ENCODE measurements at regions not wholly inside any gene's neighbourhood (a gene's known extent, or its start where the extent isn't known, plus 50 kb on each side); places are given as distances from the start of the nearest gene placed in this dataset.

DNA sequence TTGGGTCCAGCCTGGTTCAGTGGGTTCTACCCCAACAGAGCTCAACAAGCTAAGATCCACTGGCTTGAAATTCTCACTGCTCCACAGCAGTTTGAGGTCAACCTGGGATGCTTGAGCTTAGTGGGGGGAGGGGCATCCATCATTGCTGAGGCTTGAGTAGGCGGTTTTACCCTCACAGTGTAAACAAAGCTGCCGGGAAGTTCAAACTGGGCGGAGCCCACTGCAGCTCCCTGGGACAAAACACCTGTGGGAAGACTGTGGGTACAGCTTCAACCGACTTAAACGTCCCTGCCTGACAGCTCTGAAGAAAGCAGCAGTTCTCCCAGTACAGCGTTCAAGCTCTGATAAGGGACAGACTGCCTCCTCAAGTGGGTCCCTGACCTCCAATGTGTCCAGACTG lies 1161.9 kb downstream of the UQCRFS1 start:
- Histone ChIP-seq H3K27ac (ENCODE audit: low read depth, low read length) (no peak overlapping the region), H3K36me3 (ENCODE audit: insufficient read depth, low read length) (no peaks in the 10 kb centered on the region), H3K9me3 (ENCODE audit: control insufficient read depth in 1 of 2, low read length in 2 of 2) (no peaks in the 10 kb centered on the region), H3K27me3 (ENCODE audit: insufficient read depth, low read length) (no peaks in the 10 kb centered on the region), H3K4me3 (ENCODE audit: low read length in 2 of 2) (no peak overlapping the region), H3K4me1 (ENCODE audit: insufficient read depth, low read length) (no peaks in the 10 kb centered on the region)
- DNase-seq: no peak
- H3K27ac Mint-ChIP-seq: no peak overlapping the region
- H3K36me3 Mint-ChIP-seq: no peaks in the 10 kb centered on the region
- peaks cover under 1 to 21% (median 12%) of the 10 kb centered on the region in 8 donors for H3K9me3 Mint-ChIP-seq
- H3K4me1 Mint-ChIP-seq: no peaks in the 10 kb centered on the region
- H3K4me3 Mint-ChIP-seq: no peak overlapping the region
- ChIA-PET CTCF (ENCODE audit: partially characterized antibody) (no interaction called here), POLR2A (ENCODE audit: partially characterized antibody) (no interaction called here)
- H3K27me3 Mint-ChIP-seq: no peaks in the 10 kb centered on the region
- intact Hi-C loops (cut with micrococcal nuclease): no loop called here

DNA sequence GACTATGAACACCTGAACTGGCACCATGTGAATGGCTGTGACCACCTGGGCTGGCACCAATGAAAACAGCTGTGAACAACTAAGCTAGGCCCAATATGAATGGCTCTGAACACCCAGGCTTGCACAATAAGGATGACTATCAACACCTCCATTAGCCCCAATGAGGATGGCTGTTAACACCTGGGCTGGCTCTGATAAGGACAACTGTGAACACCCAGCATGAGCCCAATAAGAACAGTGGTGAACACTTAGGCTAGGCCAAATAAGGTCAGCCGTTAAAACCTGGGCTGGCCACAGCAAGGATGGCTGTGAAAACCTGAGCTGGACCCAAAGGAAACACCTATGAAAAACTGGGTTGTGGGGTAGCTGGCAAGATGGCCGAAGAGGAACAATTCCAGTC lies 1163.1 kb downstream of the UQCRFS1 start:
- Histone ChIP-seq H3K27me3 (ENCODE audit: insufficient read depth, low read length) (no peaks in the 10 kb centered on the region), H3K9me3 (ENCODE audit: control insufficient read depth in 1 of 2, low read length in 2 of 2) (no peaks in the 10 kb centered on the region), H3K4me1 (ENCODE audit: insufficient read depth, low read length) (no peaks in the 10 kb centered on the region), H3K4me3 (ENCODE audit: low read length in 2 of 2) (no peak overlapping the region), H3K36me3 (ENCODE audit: insufficient read depth, low read length) (no peaks in the 10 kb centered on the region), H3K27ac (ENCODE audit: low read depth, low read length) (no peak overlapping the region)
- Mint-ChIP-seq H3K4me3 (no peak overlapping the region), H3K27ac (no peak overlapping the region), H3K9me3 (peaks cover 2 to 20% (median 12%) of the 10 kb centered on the region in 8 donors), H3K27me3 (no peaks in the 10 kb centered on the region), H3K36me3 (no peaks in the 10 kb centered on the region), H3K4me1 (no peaks in the 10 kb centered on the region)
- POLR2A ChIA-PET (ENCODE audit: partially characterized antibody): no interaction called here
- intact Hi-C loops (cut with micrococcal nuclease): no loop called here
- no peak for DNase-seq
- CTCF ChIA-PET (ENCODE audit: partially characterized antibody): no interaction called here

DNA sequence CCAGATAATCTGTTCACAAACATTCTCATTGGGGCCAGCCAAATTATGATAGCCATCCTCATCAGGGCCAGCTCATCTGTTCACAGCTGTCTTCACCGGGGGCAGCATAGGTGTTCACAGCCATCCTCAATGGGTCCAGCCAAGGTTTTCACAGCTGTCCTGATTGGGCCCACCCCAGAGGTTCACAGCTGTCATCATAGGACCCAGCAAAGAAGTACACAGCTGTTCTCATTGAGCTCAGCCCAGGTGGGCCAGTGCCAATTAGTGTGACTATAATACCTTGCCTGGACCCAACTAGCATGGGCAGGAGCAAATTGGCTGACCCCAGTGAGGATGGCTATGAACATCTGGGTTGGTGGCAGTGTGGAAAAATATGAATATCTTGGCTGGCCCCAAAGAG lies 1166.0 kb downstream of the UQCRFS1 start:
- Mint-ChIP-seq H3K9me3 (peaks cover 4 to 16% (median 8%) of the 10 kb centered on the region in 8 donors), H3K4me1 (no peaks in the 10 kb centered on the region), H3K36me3 (no peaks in the 10 kb centered on the region), H3K4me3 (no peak overlapping the region), H3K27me3 (no peaks in the 10 kb centered on the region), H3K27ac (no peak overlapping the region)
- Histone ChIP-seq H3K27me3 (ENCODE audit: insufficient read depth, low read length) (no peaks in the 10 kb centered on the region), H3K27ac (ENCODE audit: low read depth, low read length) (no peak overlapping the region), H3K36me3 (ENCODE audit: insufficient read depth, low read length) (no peaks in the 10 kb centered on the region), H3K4me1 (ENCODE audit: insufficient read depth, low read length) (no peaks in the 10 kb centered on the region), H3K9me3 (ENCODE audit: control insufficient read depth in 1 of 2, low read length in 2 of 2) (no peaks in the 10 kb centered on the region), H3K4me3 (ENCODE audit: low read length in 2 of 2) (no peak overlapping the region)
- DNase-seq: no peak
- intact Hi-C loops (cut with micrococcal nuclease): no loop called here
- POLR2A ChIA-PET (ENCODE audit: partially characterized antibody): no interaction called here
- CTCF ChIA-PET (ENCODE audit: partially characterized antibody): interaction anchor here (1.3 kb wide), 1 partner anchor 9 kb away, joined by 3 read pairs; no protein-coding TSS in a partner anchor

DNA sequence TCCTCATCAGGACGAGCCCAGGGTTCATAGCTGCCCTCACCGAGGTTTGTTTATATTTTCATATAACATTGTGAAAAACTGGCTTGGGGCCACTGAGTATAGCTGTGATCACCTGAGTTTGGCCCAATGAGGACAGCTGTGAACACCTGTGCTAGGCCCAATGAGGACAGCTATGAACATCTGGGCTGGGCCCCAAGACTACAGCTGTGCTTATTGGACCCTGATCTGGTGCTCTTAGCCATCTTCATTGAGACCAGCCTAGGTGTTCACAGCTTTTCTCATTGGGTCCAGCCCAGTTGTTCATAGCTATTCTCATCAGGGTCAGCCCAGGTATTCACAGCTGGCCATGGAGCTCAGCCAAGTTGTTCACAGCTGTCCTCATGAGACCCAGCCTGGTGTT lies 1167.3 kb downstream of the UQCRFS1 start:
- H3K27me3 Mint-ChIP-seq: no peaks in the 10 kb centered on the region
- H3K9me3 ChIP-seq (ENCODE audit: control insufficient read depth in 1 of 2, low read length in 2 of 2): no peaks in the 10 kb centered on the region
- CTCF ChIA-PET (ENCODE audit: partially characterized antibody): no interaction called here
- H3K4me1 Mint-ChIP-seq: no peaks in the 10 kb centered on the region
- POLR2A ChIA-PET (ENCODE audit: partially characterized antibody): no interaction called here
- H3K4me3 ChIP-seq (ENCODE audit: low read length in 2 of 2): no peak overlapping the region
- no peak overlapping the region for H3K27ac Mint-ChIP-seq
- no peak overlapping the region for H3K4me3 Mint-ChIP-seq
- H3K27ac ChIP-seq (ENCODE audit: low read depth, low read length): no peak overlapping the region
- no peaks in the 10 kb centered on the region for H3K27me3 ChIP-seq (ENCODE audit: insufficient read depth, low read length)
- no peaks in the 10 kb centered on the region for H3K36me3 ChIP-seq (ENCODE audit: insufficient read depth, low read length)
- intact Hi-C loops (cut with micrococcal nuclease): no loop called here
- H3K36me3 Mint-ChIP-seq: no peaks in the 10 kb centered on the region
- no peaks in the 10 kb centered on the region for H3K4me1 ChIP-seq (ENCODE audit: insufficient read depth, low read length)
- H3K9me3 Mint-ChIP-seq: peaks cover 4 to 16% (median 7%) of the 10 kb centered on the region in 8 donors
- DNase-seq: no peak

DNA sequence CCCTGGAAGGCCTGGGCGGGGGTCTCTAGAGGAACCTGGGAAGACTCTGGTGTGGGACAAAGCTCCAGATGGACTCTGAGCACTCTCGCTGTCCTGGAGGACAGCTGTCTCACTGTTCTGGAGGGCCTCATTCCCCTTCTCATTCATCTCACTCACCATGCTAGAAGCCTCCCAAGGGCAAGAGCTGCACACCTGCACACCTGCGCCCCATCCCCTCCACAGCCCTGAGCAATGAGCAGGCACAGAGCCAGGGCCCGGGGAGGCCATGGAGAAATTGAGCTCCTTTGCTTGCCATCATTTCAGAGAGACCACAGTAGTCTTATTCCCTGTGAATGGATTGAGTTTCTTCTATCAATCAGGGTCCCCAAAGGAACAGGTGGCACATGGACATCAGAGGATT lies 1168.5 kb downstream of the UQCRFS1 start:
- no peaks in the 10 kb centered on the region for H3K36me3 Mint-ChIP-seq
- CTCF ChIA-PET (ENCODE audit: partially characterized antibody): no interaction called here
- intact Hi-C loops (cut with micrococcal nuclease): no loop called here
- H3K4me1 Mint-ChIP-seq: no peaks in the 10 kb centered on the region
- H3K27ac Mint-ChIP-seq: no peak overlapping the region
- DNase-seq: no peak
- Histone ChIP-seq H3K4me1 (ENCODE audit: insufficient read depth, low read length) (no peaks in the 10 kb centered on the region), H3K9me3 (ENCODE audit: control insufficient read depth in 1 of 2, low read length in 2 of 2) (no peaks in the 10 kb centered on the region), H3K36me3 (ENCODE audit: insufficient read depth, low read length) (no peaks in the 10 kb centered on the region), H3K27me3 (ENCODE audit: insufficient read depth, low read length) (no peaks in the 10 kb centered on the region), H3K27ac (ENCODE audit: low read depth, low read length) (no peak overlapping the region), H3K4me3 (ENCODE audit: low read length in 2 of 2) (no peak overlapping the region)
- H3K27me3 Mint-ChIP-seq: no peaks in the 10 kb centered on the region
- H3K9me3 Mint-ChIP-seq: peaks cover 0 to 16% (median 7%) of the 10 kb centered on the region in 8 donors
- POLR2A ChIA-PET (ENCODE audit: partially characterized antibody): no interaction called here
- H3K4me3 Mint-ChIP-seq: no peak overlapping the region

DNA sequence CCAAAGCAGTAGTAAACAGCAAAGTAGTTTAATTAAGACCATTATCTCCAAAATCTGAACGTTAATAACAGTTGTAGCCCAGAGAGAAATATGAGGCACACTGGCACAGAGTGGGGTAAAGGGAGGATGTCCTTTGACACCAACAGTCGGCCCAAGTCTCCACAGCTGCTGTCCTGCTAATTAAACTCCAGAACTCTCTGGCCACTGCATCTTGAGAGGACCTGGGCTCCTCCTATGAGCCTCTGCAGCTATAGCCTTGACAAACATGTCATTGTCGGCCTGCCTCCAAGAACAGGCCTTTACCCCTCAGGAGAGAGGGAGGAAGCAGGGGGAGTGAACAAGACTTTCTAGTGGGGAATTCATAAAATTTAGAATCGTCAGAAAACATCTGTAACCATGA lies 1170.4 kb downstream of the UQCRFS1 start:
- Histone ChIP-seq H3K4me1 (ENCODE audit: insufficient read depth, low read length) (no peaks in the 10 kb centered on the region), H3K36me3 (ENCODE audit: insufficient read depth, low read length) (no peaks in the 10 kb centered on the region), H3K9me3 (ENCODE audit: control insufficient read depth in 1 of 2, low read length in 2 of 2) (no peaks in the 10 kb centered on the region), H3K4me3 (ENCODE audit: low read length in 2 of 2) (no peak overlapping the region), H3K27me3 (ENCODE audit: insufficient read depth, low read length) (no peaks in the 10 kb centered on the region), H3K27ac (ENCODE audit: low read depth, low read length) (no peak overlapping the region)
- CTCF ChIA-PET (ENCODE audit: partially characterized antibody): no interaction called here
- POLR2A ChIA-PET (ENCODE audit: partially characterized antibody): no interaction called here
- Mint-ChIP-seq H3K27ac (no peak overlapping the region), H3K4me1 (no peaks in the 10 kb centered on the region), H3K27me3 (no peaks in the 10 kb centered on the region), H3K4me3 (no peak overlapping the region), H3K36me3 (no peaks in the 10 kb centered on the region), H3K9me3 (peaks cover 0 to 9% (median 6%) of the 10 kb centered on the region in 8 donors)
- intact Hi-C loops (cut with micrococcal nuclease): no loop called here
- DNase-seq: no peak

DNA sequence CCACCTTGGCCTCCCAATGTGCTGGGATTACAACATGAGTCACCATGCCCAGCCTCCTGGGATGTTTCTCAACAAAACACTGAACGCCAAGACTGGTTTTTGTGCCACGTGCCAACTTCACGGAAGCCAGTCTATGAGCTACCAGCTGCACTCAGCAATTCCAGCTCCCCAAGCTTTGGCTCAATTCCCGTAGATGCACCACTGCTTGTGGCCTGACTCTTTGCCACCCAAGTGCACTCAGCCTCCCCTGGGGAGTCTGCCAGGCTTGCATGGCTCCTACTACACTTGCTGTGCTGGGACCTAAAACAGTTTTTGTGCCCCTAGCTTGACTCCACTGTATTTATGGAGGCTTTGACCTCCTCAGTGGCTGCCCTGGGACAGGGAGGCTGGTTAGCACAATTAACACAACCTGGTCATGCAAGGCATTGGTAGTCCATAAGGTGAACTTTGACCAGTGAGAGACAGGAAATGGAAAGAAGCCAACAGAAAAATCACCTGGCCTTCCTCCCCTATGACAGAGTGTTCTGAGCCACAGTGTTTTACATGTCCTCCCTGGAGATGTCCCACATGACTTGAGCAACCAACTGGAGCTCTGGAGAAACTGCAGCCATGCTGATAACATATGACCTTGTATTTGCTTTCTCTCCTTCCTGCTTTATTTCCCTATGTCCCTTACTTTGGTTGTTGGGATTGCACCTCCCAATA lies 1173.1 kb downstream of the UQCRFS1 start:
- no peaks in the 10 kb centered on the region for H3K9me3 ChIP-seq (ENCODE audit: control insufficient read depth in 1 of 2, low read length in 2 of 2)
- POLR2A ChIA-PET (ENCODE audit: partially characterized antibody): no interaction called here
- no peak overlapping the region for H3K27ac ChIP-seq (ENCODE audit: low read depth, low read length)
- Mint-ChIP-seq H3K36me3 (no peaks in the 10 kb centered on the region), H3K4me1 (no peaks in the 10 kb centered on the region), H3K4me3 (no peak overlapping the region), H3K9me3 (peaks cover 0 to 7% (median 4%) of the 10 kb centered on the region in 8 donors), H3K27ac (no peak overlapping the region), H3K27me3 (no peaks in the 10 kb centered on the region)
- CTCF ChIA-PET (ENCODE audit: partially characterized antibody): no interaction called here
- no peaks in the 10 kb centered on the region for H3K36me3 ChIP-seq (ENCODE audit: insufficient read depth, low read length)
- no peak for DNase-seq
- H3K4me3 ChIP-seq (ENCODE audit: low read length in 2 of 2): no peak overlapping the region
- H3K27me3 ChIP-seq (ENCODE audit: insufficient read depth, low read length): no peaks in the 10 kb centered on the region
- intact Hi-C loops (cut with micrococcal nuclease): no loop called here
- no peaks in the 10 kb centered on the region for H3K4me1 ChIP-seq (ENCODE audit: insufficient read depth, low read length)

DNA sequence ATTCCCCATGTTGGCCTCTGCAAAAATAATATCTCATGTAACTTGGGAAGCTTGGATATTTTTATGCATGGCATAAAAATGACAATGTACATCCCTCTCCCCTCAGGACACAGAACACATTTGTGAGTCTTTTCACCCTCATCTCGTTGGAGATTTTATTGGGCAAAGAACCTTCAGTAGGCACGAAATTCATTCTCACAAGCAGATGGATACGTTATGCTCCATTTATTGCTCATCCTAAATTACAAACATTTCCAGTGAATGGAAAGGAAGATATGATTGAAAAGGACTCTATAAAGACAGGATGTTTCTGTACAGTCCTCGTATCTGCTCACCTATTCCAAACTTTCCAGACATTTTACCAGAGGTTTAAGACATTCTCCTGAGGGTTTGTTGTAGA lies 1175.8 kb downstream of the UQCRFS1 start:
- Histone ChIP-seq H3K4me3 (ENCODE audit: low read length in 2 of 2) (no peak overlapping the region), H3K4me1 (ENCODE audit: insufficient read depth, low read length) (no peaks in the 10 kb centered on the region), H3K27ac (ENCODE audit: low read depth, low read length) (no peak overlapping the region), H3K27me3 (ENCODE audit: insufficient read depth, low read length) (no peaks in the 10 kb centered on the region), H3K36me3 (ENCODE audit: insufficient read depth, low read length) (no peaks in the 10 kb centered on the region), H3K9me3 (ENCODE audit: control insufficient read depth in 1 of 2, low read length in 2 of 2) (no peaks in the 10 kb centered on the region)
- intact Hi-C loops (cut with micrococcal nuclease): no loop called here
- H3K27ac Mint-ChIP-seq: no peak overlapping the region
- H3K4me3 Mint-ChIP-seq: no peak overlapping the region
- no peaks in the 10 kb centered on the region for H3K36me3 Mint-ChIP-seq
- peaks cover 0 to 8% (median 5%) of the 10 kb centered on the region in 8 donors for H3K9me3 Mint-ChIP-seq
- ChIA-PET CTCF (ENCODE audit: partially characterized antibody) (no interaction called here), POLR2A (ENCODE audit: partially characterized antibody) (no interaction called here)
- H3K4me1 Mint-ChIP-seq: no peaks in the 10 kb centered on the region
- no peaks in the 10 kb centered on the region for H3K27me3 Mint-ChIP-seq
- no peak for DNase-seq
